NB4 (cell line): ENCODE measurements at regions not wholly inside any gene's neighbourhood (a gene's known extent, or its start where the extent isn't known, plus 50 kb on each side); places are given as distances from the start of the nearest gene placed in this dataset.

ENCODE experiments used
- DNase-seq: peaks from one replicate; pipeline ENCODE4 v3.0.0; 2010; ENCODE audit warnings: low read depth
- H3K4me3 ChIP-seq: one replicate; pipeline ENCODE4 v1.5.1; 2011; ENCODE audit warnings: mild to moderate bottlenecking, low read depth, low read length, moderate library complexity
- MYC ChIP-seq: IDR thresholded peaks from 2 replicates; pipeline ENCODE4 v1.6.1; 2011; ENCODE audit warnings: low read depth, low read length
- POLR2A ChIP-seq: IDR thresholded peaks from 2 replicates; pipeline ENCODE4 v1.6.1; 2011; ENCODE audit warnings: mild to moderate bottlenecking; ENCODE audit not compliant: insufficient read length; ENCODE audit errors: extremely low read depth
- TF ChIP-seq, protein P1 (sequence below): IDR thresholded peaks from one replicate; pipeline ENCODE4 v1.5.1; 2012; ENCODE audit warnings: low read depth, low read length
- TF ChIP-seq, protein P2 (sequence below): IDR thresholded peaks from 2 replicates; pipeline ENCODE4 v1.6.1; 2011; ENCODE audit warnings: low read depth, low read length

DNA sequence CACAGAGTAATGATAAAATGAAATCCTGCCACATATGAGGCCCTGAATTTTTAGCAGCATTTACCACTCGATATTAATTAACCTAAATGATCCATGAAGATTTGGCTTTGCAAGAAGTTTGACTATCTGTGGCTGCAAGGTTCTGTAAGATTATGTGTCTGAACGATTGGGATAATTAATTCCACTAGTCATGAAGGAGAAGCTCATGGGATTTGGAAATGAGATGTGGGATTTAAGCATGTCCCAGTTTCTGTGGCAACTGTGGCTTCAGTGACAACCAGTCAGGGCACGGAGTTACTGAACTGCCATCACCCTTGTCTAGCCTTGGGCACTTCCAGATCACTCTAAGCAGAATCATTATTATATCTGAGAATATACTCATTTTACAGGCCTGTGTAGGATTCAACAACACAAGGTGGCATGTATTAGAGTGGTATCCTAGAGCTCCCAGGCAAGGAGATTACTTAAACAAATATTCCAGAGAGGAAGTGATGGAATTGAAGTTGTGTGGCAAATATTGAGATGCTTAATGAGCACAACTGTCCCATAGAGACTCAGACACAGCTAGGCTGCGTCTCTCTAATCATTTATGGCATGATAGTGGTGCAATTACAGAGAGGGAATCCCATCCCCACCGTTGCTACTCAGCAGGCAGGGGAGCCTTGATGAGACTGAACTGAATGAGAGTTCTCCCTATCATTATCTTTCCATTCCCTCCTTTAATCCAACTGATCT lies 205.0 kb upstream of the KRR1 start:
- TF ChIP-seq MYC (no peak), POLR2A (no peak)
- TF ChIP-seq, protein P1, sequence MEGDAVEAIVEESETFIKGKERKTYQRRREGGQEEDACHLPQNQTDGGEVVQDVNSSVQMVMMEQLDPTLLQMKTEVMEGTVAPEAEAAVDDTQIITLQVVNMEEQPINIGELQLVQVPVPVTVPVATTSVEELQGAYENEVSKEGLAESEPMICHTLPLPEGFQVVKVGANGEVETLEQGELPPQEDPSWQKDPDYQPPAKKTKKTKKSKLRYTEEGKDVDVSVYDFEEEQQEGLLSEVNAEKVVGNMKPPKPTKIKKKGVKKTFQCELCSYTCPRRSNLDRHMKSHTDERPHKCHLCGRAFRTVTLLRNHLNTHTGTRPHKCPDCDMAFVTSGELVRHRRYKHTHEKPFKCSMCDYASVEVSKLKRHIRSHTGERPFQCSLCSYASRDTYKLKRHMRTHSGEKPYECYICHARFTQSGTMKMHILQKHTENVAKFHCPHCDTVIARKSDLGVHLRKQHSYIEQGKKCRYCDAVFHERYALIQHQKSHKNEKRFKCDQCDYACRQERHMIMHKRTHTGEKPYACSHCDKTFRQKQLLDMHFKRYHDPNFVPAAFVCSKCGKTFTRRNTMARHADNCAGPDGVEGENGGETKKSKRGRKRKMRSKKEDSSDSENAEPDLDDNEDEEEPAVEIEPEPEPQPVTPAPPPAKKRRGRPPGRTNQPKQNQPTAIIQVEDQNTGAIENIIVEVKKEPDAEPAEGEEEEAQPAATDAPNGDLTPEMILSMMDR, result no peak
- TF ChIP-seq, protein P2, sequence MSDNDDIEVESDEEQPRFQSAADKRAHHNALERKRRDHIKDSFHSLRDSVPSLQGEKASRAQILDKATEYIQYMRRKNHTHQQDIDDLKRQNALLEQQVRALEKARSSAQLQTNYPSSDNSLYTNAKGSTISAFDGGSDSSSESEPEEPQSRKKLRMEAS, result no peak
- no peak overlapping the region for H3K4me3 ChIP-seq
- DNase-seq, result no peak

DNA sequence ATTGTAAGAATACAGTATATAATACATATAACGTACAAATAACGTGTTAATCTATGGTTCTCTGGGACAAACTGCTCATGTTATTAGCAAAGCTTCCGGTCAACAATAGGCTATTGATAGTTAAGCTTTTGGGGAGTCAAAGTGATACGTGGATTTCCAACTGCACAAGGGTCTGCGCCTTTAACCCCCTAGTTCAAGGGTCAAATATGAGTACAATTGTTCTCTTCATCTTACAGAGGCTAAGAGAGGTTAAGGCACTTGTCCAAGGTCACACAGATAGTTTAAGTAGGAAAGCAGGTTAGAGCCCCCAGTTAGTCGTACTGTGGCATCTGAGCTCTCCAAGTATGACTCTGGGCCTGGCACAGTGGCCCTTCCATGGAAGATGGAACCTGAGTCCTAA lies 204.3 kb upstream of the KRR1 start:
- DNase-seq, result no peak
- no peak overlapping the region for H3K4me3 ChIP-seq
- TF ChIP-seq POLR2A (no peak), MYC (no peak)
- TF ChIP-seq, protein P2, result no peak
- TF ChIP-seq, protein P1, result no peak

DNA sequence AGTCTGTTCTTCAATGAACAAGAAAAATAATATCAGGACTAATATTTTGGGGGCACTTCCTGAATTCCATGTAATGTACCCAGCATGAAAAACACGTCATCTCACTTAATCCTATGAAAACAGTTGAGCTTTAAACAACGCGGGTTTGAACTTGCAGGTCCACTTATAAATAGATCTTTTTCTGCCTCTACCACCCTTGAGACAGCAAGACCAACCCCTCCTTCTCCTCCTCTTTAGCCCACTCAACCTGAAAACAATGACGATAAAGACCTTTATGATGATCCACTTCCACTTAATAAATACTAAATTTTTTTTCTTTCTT lies 203.9 kb upstream of the KRR1 start:
- no peak overlapping the region for H3K4me3 ChIP-seq
- no peak for DNase-seq
- TF ChIP-seq, protein P1, result no peak
- TF ChIP-seq POLR2A, result no peak
- TF ChIP-seq, protein P2, result no peak
- no peak for TF ChIP-seq MYC

DNA sequence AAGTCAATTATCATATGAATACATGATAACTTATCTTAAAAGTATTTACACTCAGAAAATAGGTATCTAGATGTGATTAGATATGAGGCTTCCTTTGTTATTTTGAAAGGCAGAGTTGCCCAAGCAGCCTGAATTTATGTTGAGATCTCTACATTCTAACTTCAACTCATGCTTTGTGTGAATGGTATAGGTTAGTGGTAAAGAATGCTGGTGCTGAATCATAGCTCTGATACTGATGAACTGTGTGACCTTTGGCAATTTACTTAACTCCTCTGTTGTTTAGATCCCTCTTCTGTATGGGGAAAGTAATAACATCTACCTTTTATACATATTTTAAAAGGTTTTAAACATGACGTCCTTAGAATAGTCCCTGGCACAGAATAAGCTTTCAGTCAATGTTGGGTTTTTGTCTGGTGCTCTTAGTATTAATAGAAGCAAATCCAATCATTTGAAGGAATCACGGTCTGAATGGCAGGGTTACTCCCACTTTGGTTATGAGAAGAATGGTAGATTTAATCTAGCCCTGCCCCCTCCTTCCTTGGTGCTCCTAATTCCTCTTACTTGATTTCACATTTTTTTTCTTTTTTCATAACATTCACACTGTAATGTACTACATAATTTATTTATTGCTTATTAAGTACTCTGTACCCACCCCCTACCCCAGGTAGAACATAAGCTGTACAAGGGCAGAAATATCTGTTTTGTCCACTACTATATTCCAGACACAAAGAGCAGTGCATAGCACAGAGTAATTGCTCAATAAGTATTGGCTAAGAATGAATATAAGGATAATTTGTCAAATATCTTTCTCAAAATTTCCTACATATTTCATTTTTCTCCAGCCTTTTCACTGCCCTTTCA lies 203.3 kb upstream of the KRR1 start:
- no peak overlapping the region for H3K4me3 ChIP-seq
- no peak for TF ChIP-seq POLR2A
- TF ChIP-seq, protein P1, result no peak
- TF ChIP-seq, protein P2, result no peak
- TF ChIP-seq MYC, result no peak
- no peak for DNase-seq

DNA sequence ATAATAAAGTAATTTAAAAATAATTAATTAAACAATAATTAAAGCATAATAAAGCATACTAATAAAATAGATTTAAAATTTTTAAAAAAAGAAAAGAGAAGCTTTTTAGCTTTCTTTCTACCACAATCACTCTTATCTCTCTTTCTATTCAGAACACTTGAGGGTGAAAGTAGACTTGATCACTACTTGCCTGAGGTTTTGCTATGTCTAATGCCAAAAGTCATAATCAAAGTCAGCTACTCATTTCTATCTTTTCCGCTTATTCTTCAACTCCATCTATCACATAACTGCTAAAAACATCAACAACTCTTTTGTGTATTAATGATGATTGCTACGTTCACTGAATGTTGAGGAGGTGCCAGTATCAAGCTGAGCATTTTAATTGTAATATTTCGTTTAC lies 202.0 kb upstream of the KRR1 start:
- no peak for TF ChIP-seq MYC
- TF ChIP-seq, protein P1, result no peak
- no peak for TF ChIP-seq POLR2A
- TF ChIP-seq, protein P2, result no peak
- no peak for DNase-seq
- H3K4me3 ChIP-seq, result no peak overlapping the region
